ENCODE measurements at regions not wholly inside any gene's neighbourhood (a gene's known extent, or its start where the extent isn't known, plus 50 kb on each side); places are given as distances from the start of the nearest gene placed in this dataset.

- Histone ChIP-seq H3K4me1 (ENCODE audit: insufficient read depth) (no peaks in the 10 kb centered on the region), H2AFZ (no peak overlapping the region), H3K79me2 (replicated peaks; ENCODE audit: insufficient read depth) (no peaks in the 10 kb centered on the region), H3F3A (replicated peaks; ENCODE audit: low read depth) (no peaks in the 10 kb centered on the region), H3K27ac (ENCODE audit: low read depth) (no peak overlapping the region), H3K36me3 (ENCODE audit: insufficient read depth) (no peaks in the 10 kb centered on the region), H4K20me1 (replicated peaks; ENCODE audit: insufficient read depth) (no peaks in the 10 kb centered on the region), H3K4me2 (no peak overlapping the region), H3K9me2 (ENCODE audit: insufficient read depth) (no peaks in the 10 kb centered on the region), H3K4me3 (no peak overlapping the region), H3K27me3 (ENCODE audit: insufficient read depth) (no peaks in the 10 kb centered on the region)
- Mint-ChIP-seq H3K27ac (no peak overlapping the region), H3K27me3 (ENCODE audit: insufficient read depth, low read depth, poor library complexity) (no peaks in the 10 kb centered on the region), H3K9me3 (no peaks in the 10 kb centered on the region), H3K36me3 (ENCODE audit: low read depth) (no peaks in the 10 kb centered on the region), H3K4me3 (no peak overlapping the region), H3K4me1 (no peaks in the 10 kb centered on the region)
- peak; percentile 47 for DNase-seq (ENCODE audit: low spot score)
- ATAC-seq: no peak
- no peak for TF ChIP-seq NANOG (IDR thresholded peaks at IDR 0.05; ENCODE audit: borderline replicate concordance)
- TF ChIP-seq CTCF (conservative IDR thresholded peaks at IDR 0.05; ENCODE audit: low read depth in 2 of 2): peak; percentile 57 to 78
Measured at GRCh38 chr2:13056259-13056843, 339.6 kb downstream of the TRIB2 start.

DNA sequence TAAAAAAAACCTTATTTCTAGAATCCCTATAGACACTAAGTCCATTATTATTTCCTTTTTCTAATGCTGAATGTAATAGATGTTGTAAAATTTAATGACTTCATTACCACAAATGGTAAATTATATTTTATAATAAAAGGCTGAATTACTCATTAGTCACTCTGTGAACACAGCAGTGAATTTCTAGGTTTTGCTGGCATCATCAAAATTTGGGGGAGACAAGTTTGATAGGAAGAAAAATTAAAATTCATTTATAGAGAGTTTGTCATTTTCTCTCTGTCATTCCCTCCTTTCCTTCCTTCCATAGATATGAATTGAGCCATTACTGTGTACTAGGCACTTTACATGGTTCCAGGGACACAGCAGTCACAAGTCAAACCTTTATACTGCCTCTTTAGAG is 340.9 kb downstream of the TRIB2 start:
- no peaks in the 10 kb centered on the region for H3K4me1 Mint-ChIP-seq
- Histone ChIP-seq H3K4me2 (no peak overlapping the region), H2AFZ (no peak overlapping the region), H3K4me1 (ENCODE audit: insufficient read depth) (no peaks in the 10 kb centered on the region), H3K4me3 (no peak overlapping the region), H3K36me3 (ENCODE audit: insufficient read depth) (no peaks in the 10 kb centered on the region), H3K79me2 (replicated peaks; ENCODE audit: insufficient read depth) (no peaks in the 10 kb centered on the region), H3K27me3 (ENCODE audit: insufficient read depth) (no peaks in the 10 kb centered on the region), H3K9me2 (ENCODE audit: insufficient read depth) (no peaks in the 10 kb centered on the region), H3F3A (replicated peaks; ENCODE audit: low read depth) (no peaks in the 10 kb centered on the region), H3K27ac (ENCODE audit: low read depth) (no peak overlapping the region), H4K20me1 (replicated peaks; ENCODE audit: insufficient read depth) (no peaks in the 10 kb centered on the region)
- no peaks in the 10 kb centered on the region for H3K27me3 Mint-ChIP-seq (ENCODE audit: insufficient read depth, low read depth, poor library complexity)
- no peak overlapping the region for H3K27ac Mint-ChIP-seq
- ATAC-seq: no peak
- no peaks in the 10 kb centered on the region for H3K36me3 Mint-ChIP-seq (ENCODE audit: low read depth)
- DNase-seq (ENCODE audit: low spot score): no peak
- TF ChIP-seq EZH2 (IDR thresholded peaks at IDR 0.05; ENCODE audit: low read depth, unreplicated experiment) (no peak), ETS1 (IDR thresholded peaks at IDR 0.05) (no peak), REST (IDR thresholded peaks at IDR 0.05; ENCODE audit: unreplicated experiment) (no peak), POLR2AphosphoS5 (IDR thresholded peaks at IDR 0.05; ENCODE audit: low read depth) (no peak), ZNF331 (CRISPR knock-in tag; IDR thresholded peaks at IDR 0.05; ENCODE audit: low read depth) (no peak)
- TF ChIP-seq, protein P1, sequence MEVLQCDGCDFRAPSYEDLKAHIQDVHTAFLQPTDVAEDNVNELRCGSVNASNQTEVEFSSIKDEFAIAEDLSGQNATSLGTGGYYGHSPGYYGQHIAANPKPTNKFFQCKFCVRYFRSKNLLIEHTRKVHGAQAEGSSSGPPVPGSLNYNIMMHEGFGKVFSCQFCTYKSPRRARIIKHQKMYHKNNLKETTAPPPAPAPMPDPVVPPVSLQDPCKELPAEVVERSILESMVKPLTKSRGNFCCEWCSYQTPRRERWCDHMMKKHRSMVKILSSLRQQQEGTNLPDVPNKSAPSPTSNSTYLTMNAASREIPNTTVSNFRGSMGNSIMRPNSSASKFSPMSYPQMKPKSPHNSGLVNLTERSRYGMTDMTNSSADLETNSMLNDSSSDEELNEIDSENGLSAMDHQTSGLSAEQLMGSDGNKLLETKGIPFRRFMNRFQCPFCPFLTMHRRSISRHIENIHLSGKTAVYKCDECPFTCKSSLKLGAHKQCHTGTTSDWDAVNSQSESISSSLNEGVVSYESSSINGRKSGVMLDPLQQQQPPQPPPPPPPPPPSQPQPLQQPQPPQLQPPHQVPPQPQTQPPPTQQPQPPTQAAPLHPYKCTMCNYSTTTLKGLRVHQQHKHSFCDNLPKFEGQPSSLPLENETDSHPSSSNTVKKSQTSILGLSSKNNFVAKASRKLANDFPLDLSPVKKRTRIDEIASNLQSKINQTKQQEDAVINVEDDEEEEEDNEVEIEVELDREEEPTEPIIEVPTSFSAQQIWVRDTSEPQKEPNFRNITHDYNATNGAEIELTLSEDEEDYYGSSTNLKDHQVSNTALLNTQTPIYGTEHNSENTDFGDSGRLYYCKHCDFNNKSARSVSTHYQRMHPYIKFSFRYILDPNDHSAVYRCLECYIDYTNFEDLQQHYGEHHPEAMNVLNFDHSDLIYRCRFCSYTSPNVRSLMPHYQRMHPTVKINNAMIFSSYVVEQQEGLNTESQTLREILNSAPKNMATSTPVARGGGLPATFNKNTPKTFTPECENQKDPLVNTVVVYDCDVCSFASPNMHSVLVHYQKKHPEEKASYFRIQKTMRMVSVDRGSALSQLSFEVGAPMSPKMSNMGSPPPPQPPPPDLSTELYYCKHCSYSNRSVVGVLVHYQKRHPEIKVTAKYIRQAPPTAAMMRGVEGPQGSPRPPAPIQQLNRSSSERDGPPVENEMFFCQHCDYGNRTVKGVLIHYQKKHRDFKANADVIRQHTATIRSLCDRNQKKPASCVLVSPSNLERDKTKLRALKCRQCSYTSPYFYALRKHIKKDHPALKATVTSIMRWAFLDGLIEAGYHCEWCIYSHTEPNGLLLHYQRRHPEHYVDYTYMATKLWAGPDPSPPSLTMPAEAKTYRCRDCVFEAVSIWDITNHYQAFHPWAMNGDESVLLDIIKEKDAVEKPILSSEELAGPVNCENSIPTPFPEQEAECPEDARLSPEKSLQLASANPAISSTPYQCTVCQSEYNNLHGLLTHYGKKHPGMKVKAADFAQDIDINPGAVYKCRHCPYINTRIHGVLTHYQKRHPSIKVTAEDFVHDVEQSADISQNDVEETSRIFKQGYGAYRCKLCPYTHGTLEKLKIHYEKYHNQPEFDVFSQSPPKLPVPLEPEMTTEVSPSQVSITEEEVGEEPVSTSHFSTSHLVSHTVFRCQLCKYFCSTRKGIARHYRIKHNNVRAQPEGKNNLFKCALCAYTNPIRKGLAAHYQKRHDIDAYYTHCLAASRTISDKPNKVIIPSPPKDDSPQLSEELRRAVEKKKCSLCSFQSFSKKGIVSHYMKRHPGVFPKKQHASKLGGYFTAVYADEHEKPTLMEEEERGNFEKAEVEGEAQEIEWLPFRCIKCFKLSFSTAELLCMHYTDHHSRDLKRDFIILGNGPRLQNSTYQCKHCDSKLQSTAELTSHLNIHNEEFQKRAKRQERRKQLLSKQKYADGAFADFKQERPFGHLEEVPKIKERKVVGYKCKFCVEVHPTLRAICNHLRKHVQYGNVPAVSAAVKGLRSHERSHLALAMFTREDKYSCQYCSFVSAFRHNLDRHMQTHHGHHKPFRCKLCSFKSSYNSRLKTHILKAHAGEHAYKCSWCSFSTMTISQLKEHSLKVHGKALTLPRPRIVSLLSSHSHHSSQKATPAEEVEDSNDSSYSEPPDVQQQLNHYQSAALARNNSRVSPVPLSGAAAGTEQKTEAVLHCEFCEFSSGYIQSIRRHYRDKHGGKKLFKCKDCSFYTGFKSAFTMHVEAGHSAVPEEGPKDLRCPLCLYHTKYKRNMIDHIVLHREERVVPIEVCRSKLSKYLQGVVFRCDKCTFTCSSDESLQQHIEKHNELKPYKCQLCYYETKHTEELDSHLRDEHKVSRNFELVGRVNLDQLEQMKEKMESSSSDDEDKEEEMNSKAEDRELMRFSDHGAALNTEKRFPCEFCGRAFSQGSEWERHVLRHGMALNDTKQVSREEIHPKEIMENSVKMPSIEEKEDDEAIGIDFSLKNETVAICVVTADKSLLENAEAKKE (CRISPR knock-in tag; IDR thresholded peaks at IDR 0.05): no peak
- H3K9me3 Mint-ChIP-seq: no peaks in the 10 kb centered on the region
- no peak overlapping the region for H3K4me3 Mint-ChIP-seq
